ENCODE measurements at regions not wholly inside any gene's neighbourhood (a gene's known extent, or its start where the extent isn't known, plus 50 kb on each side); places are given as distances from the start of the nearest gene placed in this dataset.

- no peak for DNase-seq (ENCODE audit: extremely low spot score in 2 of 2)
- TF ChIP-seq POLR2A (IDR thresholded peaks at IDR 0.05) = no peak
- no peak for TF ChIP-seq POLR2AphosphoS5 (IDR thresholded peaks at IDR 0.05; ENCODE audit: insufficient read depth in 1 of 2, low read depth in 1 of 2)
- no peak for TF ChIP-seq CTCF (IDR thresholded peaks at IDR 0.05)
- H3K27ac ChIP-seq = no peak overlapping the region
- no peaks in the 10 kb centered on the region for H3K36me3 ChIP-seq
- no peak overlapping the region for H3K4me3 ChIP-seq
- intact Hi-C loops (cut with DNase I) = no loop called here
- no peaks in the 10 kb centered on the region for H3K27me3 ChIP-seq
- no peaks in the 10 kb centered on the region for H3K4me1 ChIP-seq
- no peaks in the 10 kb centered on the region for H3K9me3 ChIP-seq
Observed at GRCh38 chr13:53408847-53409568, 380.4 kb downstream of the OLFM4 start.

GRCh38 chr13:53411463-53411862 is 382.9 kb downstream of the OLFM4 start:
- H3K27ac ChIP-seq = no peak overlapping the region
- no peak for DNase-seq (ENCODE audit: extremely low spot score in 2 of 2)
- no peaks in the 10 kb centered on the region for H3K9me3 ChIP-seq
- TF ChIP-seq POLR2A (IDR thresholded peaks at IDR 0.05) (no peak), POLR2AphosphoS5 (IDR thresholded peaks at IDR 0.05; ENCODE audit: insufficient read depth in 1 of 2, low read depth in 1 of 2) (no peak), CTCF (IDR thresholded peaks at IDR 0.05) (no peak)
- H3K4me1 ChIP-seq = no peaks in the 10 kb centered on the region
- intact Hi-C loops (cut with DNase I) = no loop called here
- H3K27me3 ChIP-seq = no peaks in the 10 kb centered on the region
- no peak overlapping the region for H3K4me3 ChIP-seq
- H3K36me3 ChIP-seq = no peaks in the 10 kb centered on the region

GRCh38 chr13:53415135-53415534 is 386.5 kb downstream of the OLFM4 start:
- Histone ChIP-seq H3K27me3 (no peaks in the 10 kb centered on the region), H3K9me3 (no peaks in the 10 kb centered on the region), H3K36me3 (no peaks in the 10 kb centered on the region), H3K4me1 (no peaks in the 10 kb centered on the region), H3K27ac (no peak overlapping the region), H3K4me3 (no peak overlapping the region)
- intact Hi-C loops (cut with DNase I) = no loop called here
- DNase-seq (ENCODE audit: extremely low spot score in 2 of 2) = no peak
- TF ChIP-seq POLR2AphosphoS5 (IDR thresholded peaks at IDR 0.05; ENCODE audit: insufficient read depth in 1 of 2, low read depth in 1 of 2) (no peak), POLR2A (IDR thresholded peaks at IDR 0.05) (no peak), CTCF (IDR thresholded peaks at IDR 0.05) (no peak)

GRCh38 chr13:53417601-53418000 is 389.0 kb downstream of the OLFM4 start:
- no peak for DNase-seq (ENCODE audit: extremely low spot score in 2 of 2)
- Histone ChIP-seq H3K27me3 (no peaks in the 10 kb centered on the region), H3K27ac (no peak overlapping the region), H3K4me3 (no peak overlapping the region), H3K4me1 (no peaks in the 10 kb centered on the region), H3K9me3 (no peaks in the 10 kb centered on the region), H3K36me3 (no peaks in the 10 kb centered on the region)
- intact Hi-C loops (cut with DNase I) = no loop called here
- no peak for TF ChIP-seq POLR2AphosphoS5 (IDR thresholded peaks at IDR 0.05; ENCODE audit: insufficient read depth in 1 of 2, low read depth in 1 of 2)
- TF ChIP-seq POLR2A (IDR thresholded peaks at IDR 0.05) = no peak
- no peak for TF ChIP-seq CTCF (IDR thresholded peaks at IDR 0.05)

GRCh38 chr13:53422415-53422814 is 393.8 kb downstream of the OLFM4 start:
- TF ChIP-seq CTCF (IDR thresholded peaks at IDR 0.05) (no peak), POLR2A (IDR thresholded peaks at IDR 0.05) (no peak), POLR2AphosphoS5 (IDR thresholded peaks at IDR 0.05; ENCODE audit: insufficient read depth in 1 of 2, low read depth in 1 of 2) (no peak)

More at GRCh38 chr13:53422415-53422814, 393.8 kb downstream of the OLFM4 start:
- Histone ChIP-seq H3K4me3 (no peak overlapping the region), H3K4me1 (no peaks in the 10 kb centered on the region), H3K27ac (no peak overlapping the region), H3K36me3 (no peaks in the 10 kb centered on the region), H3K27me3 (no peaks in the 10 kb centered on the region), H3K9me3 (no peaks in the 10 kb centered on the region)
- intact Hi-C loops (cut with DNase I) = no loop called here
- DNase-seq (ENCODE audit: extremely low spot score in 2 of 2) = no peak
